22Rv1 (cell line): ENCODE measurements at regions not wholly inside any gene's neighbourhood (a gene's known extent, or its start where the extent isn't known, plus 50 kb on each side); places are given as distances from the start of the nearest gene placed in this dataset.

Source experiments
- ZFX ChIP-seq: fragments of 450-650 bp; IDR thresholded peaks from 2 replicates; pipeline ENCODE4 v1.6.1; 2017; ENCODE audit warnings: antibody characterized with exemption, borderline replicate concordance
- TF ChIP-seq, protein P1 (sequence below): fragments of 450-650 bp; IDR thresholded peaks from 2 replicates; pipeline ENCODE4 v1.5.1; 2017; ENCODE audit warnings: mild to moderate bottlenecking

- TF ChIP-seq, protein P1, sequence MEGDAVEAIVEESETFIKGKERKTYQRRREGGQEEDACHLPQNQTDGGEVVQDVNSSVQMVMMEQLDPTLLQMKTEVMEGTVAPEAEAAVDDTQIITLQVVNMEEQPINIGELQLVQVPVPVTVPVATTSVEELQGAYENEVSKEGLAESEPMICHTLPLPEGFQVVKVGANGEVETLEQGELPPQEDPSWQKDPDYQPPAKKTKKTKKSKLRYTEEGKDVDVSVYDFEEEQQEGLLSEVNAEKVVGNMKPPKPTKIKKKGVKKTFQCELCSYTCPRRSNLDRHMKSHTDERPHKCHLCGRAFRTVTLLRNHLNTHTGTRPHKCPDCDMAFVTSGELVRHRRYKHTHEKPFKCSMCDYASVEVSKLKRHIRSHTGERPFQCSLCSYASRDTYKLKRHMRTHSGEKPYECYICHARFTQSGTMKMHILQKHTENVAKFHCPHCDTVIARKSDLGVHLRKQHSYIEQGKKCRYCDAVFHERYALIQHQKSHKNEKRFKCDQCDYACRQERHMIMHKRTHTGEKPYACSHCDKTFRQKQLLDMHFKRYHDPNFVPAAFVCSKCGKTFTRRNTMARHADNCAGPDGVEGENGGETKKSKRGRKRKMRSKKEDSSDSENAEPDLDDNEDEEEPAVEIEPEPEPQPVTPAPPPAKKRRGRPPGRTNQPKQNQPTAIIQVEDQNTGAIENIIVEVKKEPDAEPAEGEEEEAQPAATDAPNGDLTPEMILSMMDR, result no peak
- no peak for TF ChIP-seq ZFX
Measured at GRCh38 chr6:105691971-105692370, 289.1 kb upstream of the PREP start.
